ENCODE measurements at regions not wholly inside any gene's neighbourhood (a gene's known extent, or its start where the extent isn't known, plus 50 kb on each side); places are given as distances from the start of the nearest gene placed in this dataset.

DNA sequence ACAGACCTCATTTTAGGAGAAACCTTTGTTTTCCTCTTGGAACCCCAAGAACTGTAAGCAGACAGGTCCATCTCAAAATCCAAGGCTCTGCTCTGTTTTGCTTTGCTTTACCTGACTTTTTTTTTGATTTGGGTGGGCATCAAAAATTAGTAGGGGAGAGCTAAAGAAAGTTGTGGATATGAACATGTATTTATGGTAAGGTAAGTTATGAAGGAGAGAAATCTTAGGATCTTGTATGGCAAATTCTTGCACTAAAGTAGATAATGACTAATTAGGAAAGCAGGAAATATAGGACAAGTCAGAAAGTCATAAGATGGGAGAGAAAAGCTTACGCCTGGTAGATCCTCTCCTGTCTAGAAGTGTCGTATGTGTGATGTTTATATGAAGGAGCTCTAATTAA, 116.1 kb upstream of the VPREB1 start:
- H3K9me3 ChIP-seq (ENCODE audit: insufficient read depth in 2 of 2, low read depth in 1 of 2, low read length in 1 of 2) = peaks cover 0 to under 1% of the 10 kb centered on the region in 2 experiments; a peak in 1 of 4 replicates
- H2AFZ ChIP-seq (ENCODE audit: low read length) = no peak overlapping the region
- H3K79me2 ChIP-seq (ENCODE audit: control insufficient read depth in 1 of 2, insufficient read depth in 2 of 2, low read length in 2 of 2) = no peaks in the 10 kb centered on the region
- peaks cover 0 to 7% (median 4%) of the 10 kb centered on the region in 4 experiments; a peak in 3 of 7 replicates for H3K4me1 ChIP-seq (replicated peaks in 1 of 4; ENCODE audit: control insufficient read depth in 3 of 4, insufficient read depth in 4 of 4, low read length in 3 of 4)
- H3K27ac ChIP-seq (ENCODE audit: low read depth, low read length) = no peak overlapping the region
- H3K36me3 ChIP-seq (ENCODE audit: control insufficient read depth in 2 of 4, insufficient read depth in 4 of 4, low read length in 3 of 4) = no peaks in the 10 kb centered on the region
- H3K9ac ChIP-seq (replicated peaks in 1 of 4; ENCODE audit: extremely low read depth in 1 of 4, low read depth in 3 of 4, low read length in 3 of 4) = no peak overlapping the region
- H3K79me1 ChIP-seq (ENCODE audit: low read depth, low read length) = no peaks in the 10 kb centered on the region
- H4K8ac ChIP-seq (ENCODE audit: extremely low read depth, insufficient read depth, low read length) = no peak overlapping the region
- H2BK5ac ChIP-seq (ENCODE audit: low read depth, low read length) = no peak overlapping the region
- WGBS, 2 experiments (ENCODE audit: extremely low coverage in 1 of 2, insufficient coverage in 1 of 2, insufficient read length in 1 of 2, insufficient replicate concordance in 2 of 2, low coverage in 1 of 2, low lambda C conversion rate in 2 of 2, missing lambda C conversion rate in 1 of 2) = 86% methylated on average over 2 of the region's 2 CpGs; no CpG with 5 or more reads in 1 of the 2 experiments
- no peak overlapping the region for H3K23ac ChIP-seq (ENCODE audit: insufficient read length)
- H3K4ac ChIP-seq (replicated peaks; ENCODE audit: insufficient read length, low read depth, low read length) = no peak overlapping the region
- FAIRE-seq (no peak), DNase-seq (ENCODE audit: low read depth in 1 of 2, low spot score in 2 of 2) (no peak)
- H4K20me1 ChIP-seq (replicated peaks in 1 of 2; ENCODE audit: control insufficient read depth in 1 of 2, insufficient read depth in 2 of 2, low read length in 2 of 2) = no peaks in the 10 kb centered on the region
- H3K27me3 ChIP-seq (replicated peaks in 1 of 4; ENCODE audit: control insufficient read depth in 3 of 4, extremely low read depth in 1 of 4, insufficient read depth in 3 of 4, low read length in 3 of 4) = peaks cover 22 to 57% (median 46%) of the 10 kb centered on the region in 4 experiments
- no peak overlapping the region for H2AK5ac ChIP-seq (ENCODE audit: low read depth, low read length)
- no peak overlapping the region for H2BK20ac ChIP-seq (ENCODE audit: low read length)
- no peak overlapping the region for H2BK120ac ChIP-seq (replicated peaks; ENCODE audit: low read depth, low read length)
- H3K4me2 ChIP-seq (ENCODE audit: insufficient read depth in 1 of 2, low read depth in 2 of 2, low read length in 2 of 2) = no peak overlapping the region
- no peak overlapping the region for H2BK12ac ChIP-seq (ENCODE audit: low read depth, low read length)
- no peak overlapping the region for H3K56ac ChIP-seq (replicated peaks; ENCODE audit: insufficient read length, low read depth, low read length)
- no peak overlapping the region for H2BK15ac ChIP-seq (ENCODE audit: low read length)
- H3K23me2 ChIP-seq (ENCODE audit: low read depth, low read length) = no peaks in the 10 kb centered on the region
- H4K91ac ChIP-seq (replicated peaks; ENCODE audit: insufficient read length, low read length) = no peak overlapping the region
- POLR2A ChIA-PET (ENCODE audit: partially characterized antibody) = no interaction called here
- no peak overlapping the region for H4K5ac ChIP-seq (ENCODE audit: insufficient read length, low read depth, low read length)
- no peak for TF ChIP-seq TCF12 (IDR thresholded peaks at IDR 0.05; ENCODE audit: low read depth, low read length)
- no peak for TF ChIP-seq TAF7 (optimal IDR thresholded peaks at IDR 0.05; ENCODE audit: borderline replicate concordance, low read depth, low read length)
- TF ChIP-seq CREB1 (IDR thresholded peaks at IDR 0.05) = no peak
- TF ChIP-seq BCL11A (IDR thresholded peaks at IDR 0.05; ENCODE audit: low read depth in 2 of 2, low read length in 2 of 2) = no peak
- no peak for TF ChIP-seq KDM4A (IDR thresholded peaks at IDR 0.05; ENCODE audit: low read depth, low read length, severe bottlenecking)
- TF ChIP-seq SIN3A (conservative IDR thresholded peaks at IDR 0.05 in 1 of 2, IDR thresholded peaks at IDR 0.05 in 1 of 2; ENCODE audit: low read depth in 1 of 2, low read length in 2 of 2) = no peak
- TF ChIP-seq CBX8 (IDR thresholded peaks at IDR 0.05; ENCODE audit: borderline replicate concordance, low read depth, low read length) = no peak
- TF ChIP-seq BACH1 (IDR thresholded peaks at IDR 0.05; ENCODE audit: low read length) = no peak
- TF ChIP-seq, protein P1, sequence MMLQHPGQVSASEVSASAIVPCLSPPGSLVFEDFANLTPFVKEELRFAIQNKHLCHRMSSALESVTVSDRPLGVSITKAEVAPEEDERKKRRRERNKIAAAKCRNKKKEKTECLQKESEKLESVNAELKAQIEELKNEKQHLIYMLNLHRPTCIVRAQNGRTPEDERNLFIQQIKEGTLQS (IDR thresholded peaks at IDR 0.05; ENCODE audit: insufficient read depth, low read depth, low read length) = no peak
- no peak for TF ChIP-seq YY1 (IDR thresholded peaks at IDR 0.05; ENCODE audit: low read depth, low read length)
- no peak for TF ChIP-seq RNF2 (IDR thresholded peaks at IDR 0.05; ENCODE audit: borderline replicate concordance, low read depth, low read length, missing control alignments, poor library complexity, severe bottlenecking)
- no peak overlapping the region for H3K4me3 ChIP-seq (ENCODE audit: extremely low read depth in 1 of 4, insufficient read depth in 2 of 4, low read depth in 3 of 4, low read length in 4 of 4)
- CTCF ChIA-PET (ENCODE audit: partially characterized antibody) = interaction anchor here (1.2 to 3.9 kb wide), 7 partner anchors 16 to 96 kb away, joined by 3 to 13 read pairs (median 5); no protein-coding TSS in a partner anchor
- H3K14ac ChIP-seq (ENCODE audit: insufficient read length) = no peak overlapping the region
- H3K18ac ChIP-seq (ENCODE audit: extremely low read depth, low read length) = no peak overlapping the region
